Mesendoderm (in vitro differentiated cells): ENCODE measurements at regions not wholly inside any gene's neighbourhood (a gene's known extent, or its start where the extent isn't known, plus 50 kb on each side); places are given as distances from the start of the nearest gene placed in this dataset.

Experiments
- DNase-seq: peaks from one replicate; pipeline ENCODE4 v3.0.0; 2013
- H2AK5ac ChIP-seq: 2 replicates; pipeline ENCODE4 v1.6.1; 2013; ENCODE audit warnings: low read length, inconsistent platforms
- H2BK120ac ChIP-seq: 2 replicates; pipeline ENCODE4 v1.6.1; 2013; ENCODE audit warnings: low read depth, mild to moderate bottlenecking, low read length, moderate library complexity, mixed read lengths
- H2BK15ac ChIP-seq: replicated peaks from 2 replicates; pipeline ENCODE4 v1.6.1; 2013; ENCODE audit warnings: low read depth, mild to moderate bottlenecking, moderate library complexity
- H2BK5ac ChIP-seq: 2 replicates; pipeline ENCODE4 v1.6.1; 2013; ENCODE audit warnings: low read length, inconsistent platforms
- H3K18ac ChIP-seq: 2 replicates; pipeline ENCODE4 v1.6.1; 2013; ENCODE audit warnings: mild to moderate bottlenecking, low read length, mixed read lengths
- H3K23ac ChIP-seq: one replicate; pipeline ENCODE4 v1.6.1; 2013; ENCODE audit warnings: low read length
- H3K27ac ChIP-seq: 2 replicates; pipeline ENCODE4 v1.5.1; 2013; ENCODE audit warnings: low read depth, mild to moderate bottlenecking, inconsistent platforms, low read length, moderate library complexity
- H3K27me3 ChIP-seq: 2 replicates; pipeline ENCODE4 v1.6.1; 2013; ENCODE audit warnings: low read length, control low read depth, mild to moderate bottlenecking, inconsistent platforms; ENCODE audit not compliant: insufficient read depth, poor library complexity
- H3K36me3 ChIP-seq: 2 replicates; pipeline ENCODE4 v1.6.1; 2013; ENCODE audit warnings: low read length, inconsistent platforms; ENCODE audit not compliant: control insufficient read depth, insufficient read depth
- H3K4ac ChIP-seq: one replicate; pipeline ENCODE4 v1.6.1; 2013; ENCODE audit warnings: low read depth, mild to moderate bottlenecking, low read length, moderate library complexity
- H3K4me1 ChIP-seq: 2 replicates; pipeline ENCODE4 v1.6.1; 2013; ENCODE audit warnings: low read depth, low read length, inconsistent platforms; ENCODE audit not compliant: control insufficient read depth
- H3K4me2 ChIP-seq: 2 replicates; pipeline ENCODE4 v1.6.1; 2013; ENCODE audit warnings: low read length
- H3K4me3 ChIP-seq: 2 replicates; pipeline ENCODE4 v1.5.1; 2013; ENCODE audit warnings: mild to moderate bottlenecking, low read length
- H3K56ac ChIP-seq: one replicate; pipeline ENCODE4 v1.6.1; 2013; ENCODE audit warnings: low read length
- H3K79me1 ChIP-seq: 2 replicates; pipeline ENCODE4 v1.6.1; 2013; ENCODE audit warnings: low read length, inconsistent platforms
- H3K79me2 ChIP-seq: 2 replicates; pipeline ENCODE4 v1.6.1; 2013; ENCODE audit warnings: mild to moderate bottlenecking, low read length; ENCODE audit not compliant: control insufficient read depth, insufficient read depth
- H3K9ac ChIP-seq: 2 replicates; pipeline ENCODE4 v1.6.1; 2013; ENCODE audit warnings: low read length, inconsistent platforms
- H4K5ac ChIP-seq: one replicate; pipeline ENCODE4 v1.6.1; 2013; ENCODE audit warnings: low read length
- H4K8ac ChIP-seq: one replicate; pipeline ENCODE4 v1.6.1; 2013; ENCODE audit warnings: low read depth, mild to moderate bottlenecking, control low read depth, low read length, moderate library complexity
- WGBS: extraction: QIAGEN DNeasy Blood & Tissue Kit; methylation state at CpG from one replicate; pipeline ENCODE4 v1.1.7; 2013; ENCODE audit warnings: low lambda C conversion rate, missing lambda C conversion rate; ENCODE audit not compliant: insufficient coverage; ENCODE audit errors: extremely low coverage; 5-methylcytosine and 5-hydroxymethylcytosine counted together

GRCh38 chr2:19747310-19748072, 154.3 kb downstream of the TTC32 start:
- no peak overlapping the region for H3K23ac ChIP-seq
- H3K4ac ChIP-seq: no peak overlapping the region
- H3K79me1 ChIP-seq: no peaks in the 10 kb centered on the region
- no peak overlapping the region for H2BK120ac ChIP-seq
- H3K18ac ChIP-seq: no peak overlapping the region
- H3K79me2 ChIP-seq: no peaks in the 10 kb centered on the region
- no peak overlapping the region for H3K27ac ChIP-seq
- H3K36me3 ChIP-seq: no peaks in the 10 kb centered on the region
- no peak overlapping the region for H3K4me3 ChIP-seq
- H4K8ac ChIP-seq: no peak overlapping the region
- no peak for DNase-seq
- H2AK5ac ChIP-seq: no peak overlapping the region
- no peaks in the 10 kb centered on the region for H3K27me3 ChIP-seq
- no peak overlapping the region for H3K9ac ChIP-seq
- H2BK5ac ChIP-seq: no peak overlapping the region
- no peak overlapping the region for H3K56ac ChIP-seq
- no peak overlapping the region for H3K4me2 ChIP-seq
- no peaks in the 10 kb centered on the region for H3K4me1 ChIP-seq
- H4K5ac ChIP-seq: no peak overlapping the region
- no CpG with 5 or more reads among the region's 10 CpGs for WGBS
- no peak overlapping the region for H2BK15ac ChIP-seq

- Histone ChIP-seq H4K8ac (no peak overlapping the region), H3K18ac (no peak overlapping the region), H2BK15ac (no peak overlapping the region), H3K27me3 (no peaks in the 10 kb centered on the region), H2BK120ac (no peak overlapping the region), H3K4me1 (no peaks in the 10 kb centered on the region), H3K56ac (no peak overlapping the region), H3K23ac (no peak overlapping the region), H3K79me2 (no peaks in the 10 kb centered on the region), H3K36me3 (no peaks in the 10 kb centered on the region), H2BK5ac (no peak overlapping the region), H3K9ac (no peak overlapping the region), H4K5ac (no peak overlapping the region), H3K4me3 (no peak overlapping the region), H3K4ac (no peak overlapping the region), H3K79me1 (no peaks in the 10 kb centered on the region), H3K4me2 (no peak overlapping the region), H2AK5ac (no peak overlapping the region), H3K27ac (no peak overlapping the region)
- whole genome bisulfite sequencing: no CpG with 5 or more reads among the region's 13 CpGs
- peak; percentile 77 for DNase-seq
Observed at GRCh38 chr2:19746611-19747309, 155.0 kb downstream of the TTC32 start.

DNA sequence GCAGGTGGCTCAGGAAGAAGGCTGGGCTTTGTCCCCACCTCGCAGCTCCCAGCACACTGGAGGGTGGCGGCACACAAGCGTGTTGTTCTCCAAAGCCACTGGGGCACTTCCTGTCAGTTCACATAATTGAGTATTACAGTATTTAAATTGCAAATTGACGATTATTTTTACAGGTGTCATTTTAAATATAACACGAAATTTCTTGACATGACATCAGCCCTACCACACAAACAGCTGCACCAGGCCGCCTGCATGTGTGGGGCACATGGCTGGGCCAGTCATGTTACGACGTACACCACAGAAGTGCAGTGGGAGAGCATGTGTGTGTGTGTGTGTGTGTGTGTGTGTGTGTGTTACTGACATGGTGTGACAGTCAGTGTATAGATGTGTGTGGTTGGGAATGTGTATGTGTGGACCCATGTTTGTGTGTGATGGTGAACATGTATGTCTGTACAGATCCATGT, 155.6 kb downstream of the TTC32 start:
- no peak overlapping the region for H3K56ac ChIP-seq
- no peak overlapping the region for H3K23ac ChIP-seq
- H2BK5ac ChIP-seq: no peak overlapping the region
- no peaks in the 10 kb centered on the region for H3K27me3 ChIP-seq
- no peak overlapping the region for H2BK15ac ChIP-seq
- no peak for DNase-seq
- H3K27ac ChIP-seq: no peak overlapping the region
- no peak overlapping the region for H3K4ac ChIP-seq
- no peak overlapping the region for H3K4me3 ChIP-seq
- no peak overlapping the region for H3K18ac ChIP-seq
- no peaks in the 10 kb centered on the region for H3K4me1 ChIP-seq
- no peak overlapping the region for H3K9ac ChIP-seq
- no peak overlapping the region for H4K8ac ChIP-seq
- no CpG with 5 or more reads among the region's 8 CpGs for WGBS
- H3K4me2 ChIP-seq: no peak overlapping the region
- H4K5ac ChIP-seq: no peak overlapping the region
- no peak overlapping the region for H2AK5ac ChIP-seq
- H3K79me2 ChIP-seq: no peaks in the 10 kb centered on the region
- H2BK120ac ChIP-seq: no peak overlapping the region
- no peaks in the 10 kb centered on the region for H3K79me1 ChIP-seq
- no peaks in the 10 kb centered on the region for H3K36me3 ChIP-seq

DNA sequence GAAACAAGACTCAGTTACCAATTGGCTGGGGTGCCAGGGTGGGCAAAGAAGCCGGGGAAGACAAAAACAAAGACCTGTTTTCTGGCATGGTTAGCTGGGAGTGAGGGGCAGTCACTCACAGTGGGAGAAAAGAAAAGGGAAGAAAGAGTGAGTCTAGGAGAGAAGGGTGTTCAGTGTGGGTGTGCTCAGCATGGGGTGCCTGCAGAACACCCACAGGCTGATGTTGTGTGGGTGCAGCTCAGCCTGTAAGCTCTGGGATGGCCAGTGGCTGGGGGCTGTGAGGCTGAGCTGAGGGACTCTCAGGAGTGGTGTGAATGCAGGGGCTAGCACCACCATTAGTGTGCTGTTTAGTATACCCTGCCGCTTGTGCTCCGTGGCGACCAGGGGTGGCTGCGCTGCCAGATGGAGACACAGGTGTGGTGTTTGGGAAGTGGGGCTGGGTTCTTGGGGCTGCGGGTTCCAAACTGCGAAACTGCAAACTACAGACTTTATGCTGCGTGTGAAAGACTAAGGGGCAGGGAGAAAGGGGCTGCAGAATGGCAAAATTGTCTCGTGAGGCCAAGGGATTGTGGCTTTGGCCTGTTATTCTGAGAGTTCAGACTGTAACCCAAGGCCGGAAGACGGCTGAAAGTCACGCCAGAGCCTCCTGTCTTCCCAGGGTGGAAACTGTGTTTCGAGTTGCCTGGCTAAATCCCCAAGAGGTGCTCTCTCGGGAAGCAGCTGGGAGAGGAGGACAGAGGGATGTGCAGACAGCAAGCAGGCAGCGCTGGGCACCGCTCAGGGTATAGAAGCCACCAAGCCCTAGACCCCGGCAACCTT, 156.3 kb downstream of the TTC32 start:
- Histone ChIP-seq H2BK5ac (no peak overlapping the region), H3K27ac (no peak overlapping the region), H2BK120ac (no peak overlapping the region), H3K18ac (no peak overlapping the region), H3K36me3 (no peaks in the 10 kb centered on the region), H3K56ac (no peak overlapping the region), H3K4ac (no peak overlapping the region), H3K23ac (no peak overlapping the region), H3K27me3 (no peaks in the 10 kb centered on the region), H3K4me1 (no peaks in the 10 kb centered on the region), H3K79me2 (no peaks in the 10 kb centered on the region), H2AK5ac (no peak overlapping the region), H3K79me1 (no peaks in the 10 kb centered on the region), H2BK15ac (no peak overlapping the region), H4K5ac (no peak overlapping the region), H3K4me2 (no peak overlapping the region), H4K8ac (no peak overlapping the region), H3K9ac (no peak overlapping the region), H3K4me3 (no peak overlapping the region)
- no CpG with 5 or more reads among the region's 17 CpGs for WGBS
- no peak for DNase-seq

DNA sequence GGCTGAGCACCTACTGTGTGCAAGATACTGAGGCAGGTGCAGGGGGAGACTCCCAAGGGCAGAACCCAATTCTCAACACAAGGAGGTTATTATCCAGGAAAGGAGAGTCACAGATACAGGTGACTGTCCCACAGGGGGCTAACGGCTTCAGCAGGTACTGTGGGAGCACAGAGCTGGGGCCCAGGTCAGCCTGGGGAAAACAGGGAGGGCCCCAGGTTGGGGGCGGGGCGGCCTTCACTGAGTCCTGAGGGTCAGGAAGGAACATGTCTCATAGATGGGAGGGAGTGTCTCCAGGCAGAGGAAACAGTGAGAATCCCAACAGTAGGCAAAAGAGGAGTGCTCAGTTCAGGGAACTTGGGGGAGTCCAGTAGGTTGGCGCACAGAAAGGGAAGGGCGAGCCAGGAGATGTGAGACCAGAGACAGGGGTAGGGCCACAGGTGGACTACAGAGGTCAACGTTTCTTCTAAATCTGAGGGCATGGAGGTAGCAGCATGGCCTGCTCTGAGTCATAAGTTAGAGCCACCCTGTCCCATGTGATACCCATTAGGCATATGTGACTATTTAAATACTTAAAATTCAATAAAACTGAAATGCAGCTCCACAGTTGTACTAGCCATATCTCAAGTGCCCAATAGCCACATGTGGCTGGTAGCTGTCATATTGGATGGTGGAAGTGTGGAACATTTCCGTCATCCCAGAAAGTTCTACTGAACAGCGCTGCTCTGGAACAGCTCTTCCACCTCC, 157.2 kb downstream of the TTC32 start:
- Histone ChIP-seq H3K9ac (no peak overlapping the region), H3K18ac (no peak overlapping the region), H3K4me3 (no peak overlapping the region), H2BK15ac (no peak overlapping the region), H3K4me2 (no peak overlapping the region), H3K79me2 (no peaks in the 10 kb centered on the region), H4K8ac (no peak overlapping the region), H3K4me1 (no peaks in the 10 kb centered on the region), H4K5ac (no peak overlapping the region), H3K79me1 (no peaks in the 10 kb centered on the region), H3K23ac (no peak overlapping the region), H2BK120ac (no peak overlapping the region), H2BK5ac (no peak overlapping the region), H3K4ac (no peak overlapping the region), H3K27ac (no peak overlapping the region), H3K56ac (no peak overlapping the region), H3K36me3 (no peaks in the 10 kb centered on the region), H2AK5ac (no peak overlapping the region), H3K27me3 (no peaks in the 10 kb centered on the region)
- WGBS: no CpG with 5 or more reads among the region's 8 CpGs
- DNase-seq: no peak
